Common myeloid progenitor, CD34-positive (primary cell): ENCODE measurements at regions not wholly inside any gene's neighbourhood (a gene's known extent, or its start where the extent isn't known, plus 50 kb on each side); places are given as distances from the start of the nearest gene placed in this dataset.

Experiments
- CTCF ChIA-PET: fragments of 350-600 bp; sonication (Branson Sonifier 250); formaldehyde crosslinking; loops from one replicate; lab custom pipeline; 2021; ENCODE audit warnings: antibody characterized with exemption; lab: Charles Lee
- POLR2A ChIA-PET: fragments of 350-600 bp; sonication (Branson Sonifier 250); formaldehyde crosslinking; loops from one replicate; lab custom pipeline; 2021; ENCODE audit warnings: antibody characterized with exemption; lab: Charles Lee
- DNase-seq, 3 donors: peaks; one replicate each; pipeline versions ENCODE4 v3.0.0 to v3.0.0-alpha.2; 2013
- H3K27ac ChIP-seq, 2 experiments: 1 replicate in 1 of 2; 2 replicates in 1 of 2; pipeline ENCODE4 v1.7.0; 2013; ENCODE audit warnings: inconsistent platforms in 2 of 2, low read length in 2 of 2, mild to moderate bottlenecking in 2 of 2, low read depth in 1 of 2, moderate library complexity in 1 of 2; ENCODE audit not compliant: severe bottlenecking in 2 of 2, insufficient read depth in 1 of 2, poor library complexity in 1 of 2
- H3K27me3 ChIP-seq, 5 experiments: replicated peaks in 2 of 5; 1 replicate in 3 of 5; 2 replicates in 2 of 5; pipeline versions ENCODE4 v1.6.1 to v1.7.0; 2013; ENCODE audit warnings: low read length in 4 of 5, mild to moderate bottlenecking in 2 of 5, moderate library complexity in 2 of 5, inconsistent platforms in 1 of 5; ENCODE audit not compliant: insufficient read depth in 5 of 5, control insufficient read depth in 4 of 5
- H3K36me3 ChIP-seq, 4 experiments: 1 replicate in 2 of 4; 2 replicates in 2 of 4; pipeline versions ENCODE4 v1.6.1 to v1.7.0; 2013; ENCODE audit warnings: low read length in 3 of 4, control low read depth in 1 of 4, mild to moderate bottlenecking in 1 of 4; ENCODE audit not compliant: control insufficient read depth in 4 of 4, insufficient read depth in 4 of 4
- H3K4me1 ChIP-seq, 4 experiments: 1 replicate in 3 of 4; 2 replicates in 1 of 4; pipeline versions ENCODE4 v1.6.1 to v1.7.1; 2013; ENCODE audit warnings: low read length in 3 of 4, mild to moderate bottlenecking in 3 of 4, control low read depth in 1 of 4, inconsistent platforms in 1 of 4, moderate library complexity in 1 of 4; ENCODE audit not compliant: control insufficient read depth in 4 of 4, insufficient read depth in 4 of 4; ENCODE audit errors: control extremely low read depth in 1 of 4
- H3K4me3 ChIP-seq, 7 experiments: 1 replicate in 4 of 7; 2 replicates in 3 of 7; pipeline versions ENCODE4 v1.5.1 to v1.7.0; 2013; ENCODE audit warnings: mild to moderate bottlenecking in 7 of 7, low read length in 6 of 7, moderate library complexity in 6 of 7, inconsistent platforms in 2 of 7, low read depth in 2 of 7, control low read depth in 1 of 7; ENCODE audit not compliant: insufficient read depth in 4 of 7, control insufficient read depth in 1 of 7; ENCODE audit errors: extremely low read depth in 1 of 7
- H3K9me3 ChIP-seq, 5 experiments: 1 replicate in 4 of 5; 2 replicates in 1 of 5; pipeline versions ENCODE4 v1.6.1 to v1.7.1; 2013; ENCODE audit warnings: low read length in 4 of 5, mild to moderate bottlenecking in 2 of 5, inconsistent platforms in 1 of 5, low read depth in 1 of 5, moderate library complexity in 1 of 5; ENCODE audit not compliant: control insufficient read depth in 4 of 5, insufficient read depth in 2 of 5; ENCODE audit errors: control extremely low read depth in 1 of 5
- WGBS: methylation state at CpG from one replicate; pipeline ENCODE4 v1.1.5; 2013; ENCODE audit not compliant: insufficient coverage; 5-methylcytosine and 5-hydroxymethylcytosine counted together

DNA sequence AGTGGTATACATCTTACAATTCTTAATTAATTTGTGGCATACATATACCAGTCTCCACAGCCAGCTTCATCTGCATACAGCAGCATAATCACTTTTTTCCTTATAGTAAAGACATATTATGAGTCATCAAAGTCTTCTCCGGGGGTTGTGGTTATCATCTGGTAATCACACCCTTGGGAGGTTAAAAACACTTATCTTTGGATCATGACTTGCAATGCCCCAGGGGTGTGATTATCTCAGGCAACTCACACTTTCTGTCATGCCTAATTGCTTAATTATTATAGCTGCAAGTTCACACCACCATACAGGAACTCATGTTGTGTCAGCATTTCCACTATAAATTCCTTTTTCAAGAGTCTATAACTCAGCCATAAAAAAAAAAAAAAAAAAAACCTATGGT lies 218.4 kb downstream of the ANXA1 start:
- DNase-seq, result peak in 1 of 3 donors; percentile 1
- no peaks in the 10 kb centered on the region for H3K36me3 ChIP-seq
- WGBS, result no CpG with 5 or more reads among the region's 1 CpG

DNA sequence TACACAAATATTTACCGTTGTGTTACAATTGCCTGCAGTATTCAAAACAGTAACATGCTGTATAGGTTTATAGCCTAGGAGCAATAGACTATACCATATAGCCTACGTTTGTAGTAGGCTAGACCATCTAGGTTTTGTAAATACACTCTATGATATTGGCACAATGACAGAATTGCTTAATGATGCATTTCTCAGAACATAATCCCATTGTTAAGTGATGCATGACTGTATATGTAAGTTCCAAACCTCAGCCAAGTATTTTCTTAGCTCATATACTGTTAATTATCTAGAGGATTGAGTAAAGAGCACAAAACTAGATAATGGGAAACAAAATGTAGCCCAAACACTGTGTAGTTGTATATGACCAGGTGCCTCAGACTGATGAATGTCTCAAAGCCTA lies 220.1 kb downstream of the ANXA1 start:
- DNase-seq, result no peak
- H3K27ac ChIP-seq, result no peak overlapping the region
- no peaks in the 10 kb centered on the region for H3K27me3 ChIP-seq
- ChIA-PET CTCF (no interaction called here), POLR2A (no interaction called here)
- H3K9me3 ChIP-seq, result peaks cover 0 to 2% (median 0%) of the 10 kb centered on the region in 5 experiments
- H3K36me3 ChIP-seq, result no peaks in the 10 kb centered on the region
- H3K4me3 ChIP-seq, result no peak overlapping the region
- H3K4me1 ChIP-seq, result no peaks in the 10 kb centered on the region
- no CpG with 5 or more reads among the region's 2 CpGs for WGBS

More for the DNA sequence above, 218.4 kb downstream of the ANXA1 start:
- ChIA-PET CTCF (no interaction called here), POLR2A (no interaction called here)
- Histone ChIP-seq H3K9me3 (no peaks in the 10 kb centered on the region), H3K4me3 (no peak overlapping the region), H3K27me3 (no peaks in the 10 kb centered on the region), H3K27ac (no peak overlapping the region), H3K4me1 (no peaks in the 10 kb centered on the region)

DNA sequence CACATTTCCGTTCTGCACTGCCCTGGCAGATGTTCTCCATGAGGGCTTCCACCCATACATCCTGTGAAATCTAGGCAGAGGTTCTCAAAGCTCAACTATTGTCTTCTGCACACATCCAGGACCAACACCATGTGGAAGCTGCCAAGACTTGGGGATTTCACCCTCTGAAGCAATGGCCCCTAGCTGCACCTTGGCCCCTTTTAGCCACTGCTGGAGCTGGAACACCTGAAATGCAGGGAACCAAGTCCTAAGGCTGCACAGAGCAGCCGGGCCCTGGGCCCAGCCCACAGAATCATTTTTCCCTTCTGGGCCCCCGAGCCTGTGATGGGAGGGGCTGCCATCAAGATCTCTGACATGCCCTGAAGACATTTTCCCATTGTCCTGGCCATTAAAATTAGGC lies 228.7 kb downstream of the ANXA1 start:
- 86% methylated on average over 3 of the region's 3 CpGs for WGBS
- H3K4me1 ChIP-seq, result no peaks in the 10 kb centered on the region
- H3K27me3 ChIP-seq, result no peaks in the 10 kb centered on the region

GRCh38 chr9:73402081-73403028 lies 250.7 kb downstream of the ANXA1 start:
- Histone ChIP-seq H3K4me3 (no peak overlapping the region), H3K36me3 (no peaks in the 10 kb centered on the region), H3K4me1 (no peaks in the 10 kb centered on the region), H3K27me3 (no peaks in the 10 kb centered on the region), H3K27ac (no peak overlapping the region), H3K9me3 (peaks cover 0 to 10% (median 2%) of the 10 kb centered on the region in 5 experiments)
- POLR2A ChIA-PET, result no interaction called here
- CTCF ChIA-PET, result no interaction called here
- no peak for DNase-seq
- WGBS, result 92% methylated on average over 4 of the region's 4 CpGs

More for the DNA sequence above, 228.7 kb downstream of the ANXA1 start:
- no peaks in the 10 kb centered on the region for H3K36me3 ChIP-seq
- DNase-seq, result no peak
- POLR2A ChIA-PET, result no interaction called here
- H3K27ac ChIP-seq, result no peak overlapping the region
- H3K4me3 ChIP-seq, result no peak overlapping the region
- CTCF ChIA-PET, result no interaction called here
- H3K9me3 ChIP-seq, result peaks cover 0 to 2% (median 0%) of the 10 kb centered on the region in 5 experiments

GRCh38 chr9:73411494-73411893 lies 259.8 kb downstream of the ANXA1 start:
- Histone ChIP-seq H3K27me3 (no peaks in the 10 kb centered on the region), H3K4me1 (no peaks in the 10 kb centered on the region), H3K36me3 (no peaks in the 10 kb centered on the region), H3K27ac (no peak overlapping the region), H3K4me3 (no peak overlapping the region), H3K9me3 (peaks cover 0 to 3% (median 0%) of the 10 kb centered on the region in 5 experiments)
- DNase-seq, result no peak
- ChIA-PET CTCF (no interaction called here), POLR2A (no interaction called here)
- WGBS, result 92% methylated on average over 2 of the region's 2 CpGs

- Histone ChIP-seq H3K9me3 (no peaks in the 10 kb centered on the region), H3K4me1 (no peaks in the 10 kb centered on the region), H3K4me3 (no peak overlapping the region), H3K36me3 (no peaks in the 10 kb centered on the region), H3K27ac (no peak overlapping the region), H3K27me3 (no peaks in the 10 kb centered on the region)
- ChIA-PET CTCF (no interaction called here), POLR2A (no interaction called here)
- no peak for DNase-seq
Measured at GRCh38 chr9:73412874-73413273, 261.2 kb downstream of the ANXA1 start.

DNA sequence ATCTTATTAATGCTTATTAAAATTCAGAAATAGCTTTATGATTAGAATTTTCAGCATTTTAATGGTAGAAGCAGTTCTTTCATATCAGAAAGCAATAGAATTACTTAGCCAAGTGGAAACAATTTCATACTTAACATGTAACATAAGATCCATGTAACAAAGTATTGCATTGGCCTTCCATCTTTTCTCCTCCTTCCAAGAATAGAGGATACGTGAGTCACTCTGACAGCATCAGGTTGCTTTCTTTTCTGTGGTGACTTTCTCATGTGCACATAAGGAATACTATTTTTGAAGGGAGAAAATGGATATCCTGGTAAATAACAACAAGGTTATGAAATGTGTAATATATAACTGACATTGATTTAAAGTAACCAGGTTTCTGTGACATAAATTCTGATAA lies 272.2 kb downstream of the ANXA1 start:
- H3K9me3 ChIP-seq, result peaks cover 0 to 3% (median 0%) of the 10 kb centered on the region in 5 experiments
- H3K27ac ChIP-seq, result no peak overlapping the region
- ChIA-PET POLR2A (interaction anchor here (0.6 kb wide), 1 partner anchor 1083 kb away, joined by 3 read pairs; no protein-coding TSS in a partner anchor), CTCF (no interaction called here)
- WGBS, result no CpG with 5 or more reads among the region's 1 CpG
- DNase-seq, result no peak
- H3K36me3 ChIP-seq, result no peaks in the 10 kb centered on the region
- H3K4me1 ChIP-seq, result no peaks in the 10 kb centered on the region
- H3K27me3 ChIP-seq, result no peaks in the 10 kb centered on the region
- H3K4me3 ChIP-seq, result no peak overlapping the region
